ENCODE measurements at regions not wholly inside any gene's neighbourhood (a gene's known extent, or its start where the extent isn't known, plus 50 kb on each side); places are given as distances from the start of the nearest gene placed in this dataset.

DNA sequence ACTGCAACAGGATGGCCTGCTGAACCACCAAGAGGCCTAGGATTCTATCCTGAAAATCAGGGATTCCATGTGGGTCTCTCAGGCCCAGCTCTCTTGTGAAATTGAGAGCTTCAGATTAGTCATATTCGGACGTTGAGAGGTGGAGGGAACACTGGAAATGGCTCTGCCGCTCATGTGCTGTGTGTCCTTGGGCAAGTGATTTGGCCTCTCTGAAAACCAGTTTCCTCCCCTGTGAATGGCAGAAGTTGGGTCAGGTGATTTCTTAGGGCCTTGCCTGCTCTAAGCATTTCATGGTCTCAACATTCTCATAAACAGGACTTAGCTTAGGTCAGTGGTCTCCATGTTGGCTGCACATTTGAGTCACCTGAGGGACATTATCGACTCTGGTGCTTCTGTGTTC, 470.1 kb downstream of the PREX1 start:
- TF ChIP-seq, protein P1, sequence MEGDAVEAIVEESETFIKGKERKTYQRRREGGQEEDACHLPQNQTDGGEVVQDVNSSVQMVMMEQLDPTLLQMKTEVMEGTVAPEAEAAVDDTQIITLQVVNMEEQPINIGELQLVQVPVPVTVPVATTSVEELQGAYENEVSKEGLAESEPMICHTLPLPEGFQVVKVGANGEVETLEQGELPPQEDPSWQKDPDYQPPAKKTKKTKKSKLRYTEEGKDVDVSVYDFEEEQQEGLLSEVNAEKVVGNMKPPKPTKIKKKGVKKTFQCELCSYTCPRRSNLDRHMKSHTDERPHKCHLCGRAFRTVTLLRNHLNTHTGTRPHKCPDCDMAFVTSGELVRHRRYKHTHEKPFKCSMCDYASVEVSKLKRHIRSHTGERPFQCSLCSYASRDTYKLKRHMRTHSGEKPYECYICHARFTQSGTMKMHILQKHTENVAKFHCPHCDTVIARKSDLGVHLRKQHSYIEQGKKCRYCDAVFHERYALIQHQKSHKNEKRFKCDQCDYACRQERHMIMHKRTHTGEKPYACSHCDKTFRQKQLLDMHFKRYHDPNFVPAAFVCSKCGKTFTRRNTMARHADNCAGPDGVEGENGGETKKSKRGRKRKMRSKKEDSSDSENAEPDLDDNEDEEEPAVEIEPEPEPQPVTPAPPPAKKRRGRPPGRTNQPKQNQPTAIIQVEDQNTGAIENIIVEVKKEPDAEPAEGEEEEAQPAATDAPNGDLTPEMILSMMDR (IDR thresholded peaks at IDR 0.05; ENCODE audit: low read length, missing control alignments), result no peak
- no peak for DNase-seq (ENCODE audit: low read depth)
- no peak overlapping the region for H3K4me3 ChIP-seq (replicated peaks; ENCODE audit: low read depth, low read length)

DNA sequence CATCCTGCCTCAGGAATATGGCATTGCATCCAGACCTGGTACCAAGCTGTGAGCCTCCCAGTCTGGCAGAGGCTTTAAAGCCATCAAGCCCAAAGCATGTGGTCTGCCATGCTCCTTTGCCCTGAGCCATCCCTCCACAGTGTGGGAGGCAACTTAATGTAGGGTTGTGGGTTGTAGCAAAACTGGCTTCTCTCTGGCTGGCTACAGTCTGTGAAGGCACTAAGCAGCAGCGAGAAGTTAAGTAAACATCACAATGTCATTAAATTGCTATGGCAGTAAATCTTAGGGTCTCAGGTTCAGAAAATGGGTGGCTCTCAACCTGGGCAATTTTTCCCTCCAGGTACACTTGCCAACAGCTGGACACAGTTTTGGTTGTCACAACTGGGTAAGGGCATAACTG, 472.9 kb downstream of the PREX1 start:
- no peak for DNase-seq (ENCODE audit: low read depth)
- H3K4me3 ChIP-seq (replicated peaks; ENCODE audit: low read depth, low read length), result no peak overlapping the region
- TF ChIP-seq, protein P1 (IDR thresholded peaks at IDR 0.05; ENCODE audit: low read length, missing control alignments), result no peak

DNA sequence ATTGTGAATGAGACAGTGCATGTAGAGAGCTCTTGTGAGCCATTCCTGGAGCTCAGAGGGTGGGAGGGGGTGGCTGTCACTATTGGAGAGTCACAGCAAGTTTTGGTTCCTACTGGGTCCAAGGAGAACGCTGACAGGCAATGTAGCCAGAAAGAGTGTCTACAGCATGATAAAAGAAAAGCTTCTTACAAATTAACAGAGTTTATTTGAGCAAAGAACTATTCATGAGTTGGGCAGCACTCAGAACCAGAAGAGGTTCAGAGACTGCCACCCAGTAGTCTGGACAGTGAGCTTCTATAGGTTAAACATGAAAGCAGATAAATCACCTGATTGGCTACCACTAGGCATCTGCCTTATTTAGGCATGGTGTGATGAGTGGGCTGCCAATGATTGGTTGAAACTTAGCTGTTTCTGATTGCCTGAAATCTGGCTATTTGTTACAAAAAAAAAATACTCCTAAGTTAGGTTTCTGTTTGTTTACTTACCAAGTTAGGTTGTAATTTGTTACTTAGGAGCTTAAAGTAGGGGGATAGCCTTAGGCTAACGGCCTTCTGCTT, 473.4 kb downstream of the PREX1 start:
- H3K4me3 ChIP-seq (replicated peaks; ENCODE audit: low read depth, low read length), result no peak overlapping the region
- TF ChIP-seq, protein P1 (IDR thresholded peaks at IDR 0.05; ENCODE audit: low read length, missing control alignments), result no peak
- no peak for DNase-seq (ENCODE audit: low read depth)

DNA sequence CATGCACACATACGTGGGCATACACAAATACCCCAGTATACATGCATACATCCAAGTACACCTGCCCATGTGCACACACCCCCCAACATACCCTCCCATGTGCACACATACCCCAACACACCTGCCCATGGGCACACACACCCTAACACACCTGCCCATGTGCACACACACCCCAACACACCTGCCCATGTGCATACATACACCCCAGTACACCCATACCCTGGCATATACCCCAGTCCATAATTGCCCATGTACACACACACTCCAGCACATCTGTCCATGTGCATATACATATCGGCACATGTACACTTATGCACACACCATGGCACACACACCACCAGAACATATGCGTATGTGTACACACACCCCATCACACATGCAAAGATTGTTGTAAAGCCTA, 475.2 kb downstream of the PREX1 start:
- DNase-seq (ENCODE audit: low read depth), result no peak
- H3K4me3 ChIP-seq (replicated peaks; ENCODE audit: low read depth, low read length), result no peak overlapping the region
- TF ChIP-seq, protein P1 (IDR thresholded peaks at IDR 0.05; ENCODE audit: low read length, missing control alignments), result no peak

DNA sequence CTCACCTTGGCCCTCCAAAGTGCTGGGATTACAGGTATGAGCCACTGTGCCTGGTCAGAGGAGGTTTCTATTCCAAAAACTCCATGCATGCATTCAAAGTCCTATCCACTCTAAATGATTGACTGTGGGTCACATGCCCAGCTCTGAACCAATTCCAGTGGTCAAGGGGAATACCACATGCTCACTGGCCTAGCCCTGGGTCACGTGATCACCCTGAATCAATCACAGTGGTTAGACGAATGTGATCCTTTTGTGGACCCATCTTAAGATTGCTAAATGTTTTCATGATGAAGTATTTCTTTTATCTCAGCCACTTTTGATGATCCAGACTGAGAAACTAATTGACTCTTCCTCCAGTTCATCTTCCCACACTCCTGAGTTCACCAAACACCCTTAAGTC, 475.8 kb downstream of the PREX1 start:
- TF ChIP-seq, protein P1 (IDR thresholded peaks at IDR 0.05; ENCODE audit: low read length, missing control alignments), result no peak
- DNase-seq (ENCODE audit: low read depth), result no peak
- H3K4me3 ChIP-seq (replicated peaks; ENCODE audit: low read depth, low read length), result no peak overlapping the region

DNA sequence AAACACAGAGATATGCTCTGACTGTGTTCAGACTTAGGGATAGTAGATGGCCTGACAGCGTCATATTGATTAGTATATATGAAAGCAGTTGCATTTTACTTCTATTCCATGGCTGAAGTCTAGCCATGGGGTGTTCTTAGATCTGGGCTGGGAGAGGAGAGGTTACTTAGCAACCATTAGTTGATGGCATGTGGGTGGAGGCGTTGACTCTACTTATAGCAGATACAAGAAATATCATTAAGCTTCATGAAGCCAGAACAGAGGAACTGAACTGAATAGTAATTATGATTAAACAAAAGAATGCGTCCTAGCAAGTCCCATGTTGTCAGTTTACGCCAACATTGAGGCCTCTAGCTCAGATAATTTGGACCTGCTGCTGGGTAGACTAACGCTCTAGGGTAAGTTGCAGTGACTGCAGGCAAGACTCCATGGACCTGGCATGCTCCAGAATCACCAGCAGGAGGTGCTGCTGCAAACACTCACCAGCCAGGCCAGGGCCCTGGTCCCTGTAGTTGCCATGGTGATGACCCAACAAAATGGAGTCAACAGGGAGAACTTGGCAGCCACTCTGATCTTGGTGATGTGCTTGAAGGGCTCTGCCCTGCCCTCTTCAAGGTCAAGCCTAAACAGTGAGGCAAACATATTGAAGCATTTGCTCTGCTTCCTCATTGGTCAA, 477.3 kb downstream of the PREX1 start:
- TF ChIP-seq, protein P1 (IDR thresholded peaks at IDR 0.05; ENCODE audit: low read length, missing control alignments), result peak; percentile 8
- peak; percentile 10 for DNase-seq (ENCODE audit: low read depth)

DNA sequence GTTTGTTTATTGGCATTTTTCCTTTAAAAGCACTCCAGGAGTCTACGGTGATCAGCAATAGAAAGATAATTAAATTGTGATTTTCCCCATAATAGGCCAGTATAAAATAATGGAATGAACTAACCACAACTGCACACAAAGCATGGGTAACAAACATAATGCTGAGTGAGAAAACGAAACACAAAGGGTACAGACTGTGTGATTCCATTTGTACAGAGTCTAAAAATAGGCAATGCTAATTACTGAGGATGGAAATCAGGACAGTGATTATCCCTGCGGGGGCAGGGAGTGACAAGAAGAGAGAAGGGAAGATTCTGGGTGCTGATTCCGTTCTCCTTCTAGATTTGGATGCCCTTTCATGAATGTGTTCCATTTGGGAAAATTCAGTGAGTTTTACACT, 478.1 kb downstream of the PREX1 start:
- TF ChIP-seq, protein P1 (IDR thresholded peaks at IDR 0.05; ENCODE audit: low read length, missing control alignments), result no peak
- no peak for DNase-seq (ENCODE audit: low read depth)
- H3K4me3 ChIP-seq (replicated peaks; ENCODE audit: low read depth, low read length), result no peak overlapping the region

More for the DNA sequence above, 477.3 kb downstream of the PREX1 start:
- H3K4me3 ChIP-seq (replicated peaks; ENCODE audit: low read depth, low read length), result no peak overlapping the region

All from fibroblast of pulmonary artery (primary cell).